GM19240 (cell line): ENCODE measurements at regions not wholly inside any gene's neighbourhood (a gene's known extent, or its start where the extent isn't known, plus 50 kb on each side); places are given as distances from the start of the nearest gene placed in this dataset.

ENCODE experiments used
- DNase-seq: peaks from one replicate; pipeline ENCODE4 v3.0.0; 2011; ENCODE audit warnings: low spot score; ENCODE audit not compliant: insufficient read length

DNA sequence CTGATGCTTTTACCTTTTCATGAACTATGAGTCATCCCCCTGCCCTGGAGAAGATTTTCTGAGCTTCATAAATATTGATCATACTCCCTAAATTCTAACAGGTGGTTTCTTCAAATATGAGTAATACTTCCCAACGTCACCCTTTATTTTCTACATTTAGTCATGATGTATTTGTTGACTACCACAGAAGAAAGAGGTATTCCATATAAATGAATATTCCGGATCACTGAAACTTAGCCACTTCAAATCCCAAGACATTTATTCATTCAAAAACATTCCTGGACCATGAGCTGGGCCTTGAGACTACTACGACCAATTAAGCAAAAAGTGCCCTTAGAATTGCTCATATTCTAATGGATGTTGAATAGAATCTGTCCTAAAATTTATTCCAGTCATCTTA lies 395.8 kb upstream of the NPVF start:
- no peak for DNase-seq

DNA sequence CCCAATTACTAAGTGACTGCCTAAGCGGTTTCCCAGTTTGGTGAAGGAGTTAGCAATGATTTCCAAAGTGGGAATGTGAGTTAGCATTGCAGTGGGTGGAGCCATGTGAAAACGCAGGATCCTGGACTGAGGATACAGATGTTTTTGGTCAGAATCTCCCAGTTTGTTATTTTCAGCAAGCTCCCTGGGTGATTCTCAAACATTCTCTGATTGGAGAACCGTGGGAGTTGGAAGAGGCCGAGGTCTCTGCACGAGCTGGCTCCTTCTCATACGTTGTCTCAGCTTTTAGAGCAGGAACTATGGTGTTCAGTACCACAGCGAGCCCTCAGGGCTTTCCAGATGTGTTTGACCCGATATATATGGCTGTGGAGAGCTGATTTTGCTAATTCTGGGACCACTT lies 396.5 kb upstream of the NPVF start:
- no peak for DNase-seq

DNA sequence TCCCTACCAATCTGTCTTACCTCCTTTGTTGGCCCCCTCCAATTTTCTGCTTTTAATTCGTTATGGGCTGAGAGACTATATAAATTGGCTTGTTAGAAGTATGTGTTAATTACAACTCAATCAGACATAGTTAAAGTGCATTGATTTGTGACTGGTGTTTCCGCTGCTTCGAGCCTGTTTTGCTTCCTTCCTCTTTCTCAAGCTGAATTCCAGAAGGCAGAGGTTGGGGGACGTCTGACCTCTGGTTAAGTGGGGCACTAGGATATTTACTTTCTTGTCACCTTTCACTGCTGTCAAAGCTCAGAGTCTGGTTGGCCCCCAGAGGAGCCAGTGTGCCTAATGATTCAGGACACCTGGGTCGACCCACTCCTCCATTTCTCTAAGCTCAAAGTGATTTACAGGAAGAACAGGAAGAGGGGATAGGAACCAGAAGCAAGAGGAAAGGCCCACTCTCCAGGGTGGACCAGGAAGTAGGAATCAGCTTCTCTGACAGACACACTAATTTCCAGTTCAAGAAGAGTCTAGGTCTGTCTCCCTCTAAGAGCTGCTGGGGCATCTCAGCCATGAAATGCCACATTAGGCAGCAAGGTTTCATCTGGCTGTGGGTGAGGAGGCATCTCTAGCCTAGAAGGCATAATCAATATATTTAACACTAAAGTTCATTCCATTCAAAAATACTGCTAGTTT lies 397.2 kb upstream of the NPVF start:
- no peak for DNase-seq

DNA sequence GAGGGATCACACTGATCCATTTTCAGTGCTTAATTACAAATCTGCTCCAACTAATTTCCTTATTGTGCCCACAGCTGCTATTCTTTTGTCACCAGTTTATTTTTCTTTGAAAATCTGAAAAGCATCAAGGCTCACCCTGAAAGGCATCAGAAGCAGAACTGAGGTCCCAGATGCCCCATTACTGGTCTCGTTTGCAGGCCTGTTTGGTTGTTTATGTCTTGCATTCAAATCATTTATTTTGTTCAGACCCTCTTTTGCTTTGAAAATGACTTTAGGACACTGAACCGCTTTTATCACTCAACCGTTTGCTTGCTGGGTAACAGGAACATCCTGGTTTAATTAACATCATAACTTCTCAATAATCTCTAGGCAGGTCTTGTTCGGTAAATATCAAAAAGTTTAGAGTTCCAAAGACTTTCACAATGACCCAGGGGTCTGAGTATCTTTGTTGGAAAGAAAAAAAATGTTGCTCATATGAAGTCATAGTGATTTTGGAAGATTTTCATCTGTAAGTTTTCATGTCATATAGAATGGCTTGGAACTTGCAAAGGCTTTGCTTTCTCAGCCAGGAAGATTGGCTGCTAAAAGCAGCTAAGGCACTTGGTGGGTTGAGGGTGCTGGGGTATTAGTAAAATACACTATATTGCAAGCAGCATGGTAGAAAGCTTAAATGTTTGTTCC lies 398.3 kb upstream of the NPVF start:
- no peak for DNase-seq

DNA sequence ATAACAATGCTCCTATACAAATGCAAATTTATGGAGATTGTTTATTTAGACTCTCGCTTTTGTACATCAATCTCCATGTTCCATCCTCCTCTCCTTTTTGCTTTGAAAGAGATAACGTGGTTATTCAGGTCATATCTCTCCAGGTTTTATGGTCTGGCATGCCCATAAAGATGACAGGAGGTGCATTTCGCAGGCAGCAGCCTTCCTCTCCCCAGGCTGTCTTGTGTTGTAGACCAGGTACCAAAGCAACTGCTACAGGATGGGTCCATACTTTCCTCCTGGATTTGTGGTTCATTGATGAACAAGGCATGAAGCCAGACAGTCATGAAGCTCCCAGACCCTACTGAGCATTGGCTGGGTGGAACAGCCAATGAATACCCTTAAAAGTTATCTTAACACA lies 400.2 kb upstream of the NPVF start:
- no peak for DNase-seq

DNA sequence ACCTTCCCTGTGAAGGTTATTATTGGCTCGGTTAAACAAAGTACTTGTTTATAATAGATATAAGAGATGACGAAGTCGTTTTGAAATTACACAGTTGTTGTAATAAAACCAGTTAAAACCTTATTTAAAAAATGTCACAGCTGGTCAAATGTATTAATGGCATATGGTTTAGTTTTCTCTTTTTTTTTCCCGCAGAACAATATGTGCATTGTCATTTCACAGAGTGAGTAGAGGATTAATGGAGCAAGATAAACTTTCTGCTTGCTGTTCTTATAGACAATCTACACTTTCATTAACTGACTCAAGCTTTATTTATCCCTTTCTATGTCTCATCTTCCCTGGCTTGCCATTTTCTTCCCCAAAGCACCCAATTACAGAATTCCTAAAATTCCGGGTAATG lies 404.3 kb upstream of the NPVF start:
- DNase-seq, result no peak

DNA sequence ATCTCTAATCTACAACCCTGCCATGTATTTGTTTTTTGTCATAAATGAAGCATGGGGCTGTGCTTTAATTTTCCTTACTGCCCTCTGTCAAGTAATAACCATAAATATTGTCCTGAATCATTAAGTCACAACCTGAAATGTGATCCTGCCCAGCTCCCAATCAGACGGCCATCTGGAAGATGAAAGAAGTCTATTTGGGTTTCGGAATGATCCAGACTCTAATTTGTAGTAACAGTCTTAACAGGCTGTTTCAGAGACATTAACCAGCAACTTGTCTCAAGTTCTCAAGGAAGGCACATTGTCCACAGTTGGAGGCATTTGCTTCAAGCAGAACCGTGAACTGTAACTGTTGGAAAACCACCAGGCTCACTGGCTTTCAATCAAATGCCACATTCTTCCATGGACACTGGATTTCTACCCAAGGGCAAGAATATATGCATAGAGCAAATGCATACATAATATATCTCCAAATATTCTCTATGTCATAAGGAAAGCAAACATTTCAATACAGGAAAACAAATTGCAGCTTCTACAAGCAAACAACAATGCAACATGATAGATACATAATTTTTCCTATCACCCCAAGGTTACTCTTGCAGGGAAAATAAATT lies 405.2 kb upstream of the NPVF start:
- DNase-seq, result no peak

DNA sequence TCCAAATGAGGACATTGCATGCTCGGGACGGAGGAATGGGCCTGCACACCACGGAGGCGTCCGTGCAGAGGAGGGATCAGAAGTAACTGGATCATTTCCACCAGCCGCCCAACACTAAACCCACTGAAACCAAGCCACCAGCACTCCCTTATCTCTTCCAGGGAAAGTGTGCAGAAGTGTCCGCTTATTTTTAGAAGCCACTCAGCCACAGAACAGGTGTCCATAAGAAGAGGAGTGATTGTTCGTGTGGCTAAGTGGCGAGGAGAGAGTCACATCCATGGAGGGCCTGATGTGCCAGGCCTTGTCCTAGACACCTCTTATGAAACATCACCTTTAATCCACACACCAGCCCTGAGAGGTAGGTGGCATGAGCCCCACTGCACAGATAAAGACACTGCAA lies 407.9 kb upstream of the NPVF start:
- DNase-seq, result no peak

DNA sequence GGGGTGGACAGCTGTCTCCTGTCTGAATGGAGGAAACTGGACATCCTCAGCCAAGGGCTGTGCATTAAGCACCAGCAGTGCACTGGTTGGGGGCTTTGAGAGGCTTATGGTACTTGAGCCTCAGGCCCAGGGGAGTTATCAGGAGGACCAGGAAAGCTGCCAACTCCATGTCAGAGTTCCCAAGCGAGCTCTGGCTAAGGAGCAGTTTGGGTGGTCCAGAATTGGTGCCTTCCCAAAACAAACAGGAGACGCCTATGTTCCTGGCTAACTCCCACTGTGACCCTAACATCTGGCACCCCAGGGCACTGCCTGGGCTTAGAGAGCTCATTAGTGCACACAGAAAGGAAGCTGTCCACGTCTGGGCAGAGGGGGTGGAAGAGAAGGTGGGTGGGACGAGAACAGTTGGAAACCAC lies 408.6 kb upstream of the NPVF start:
- no peak for DNase-seq

DNA sequence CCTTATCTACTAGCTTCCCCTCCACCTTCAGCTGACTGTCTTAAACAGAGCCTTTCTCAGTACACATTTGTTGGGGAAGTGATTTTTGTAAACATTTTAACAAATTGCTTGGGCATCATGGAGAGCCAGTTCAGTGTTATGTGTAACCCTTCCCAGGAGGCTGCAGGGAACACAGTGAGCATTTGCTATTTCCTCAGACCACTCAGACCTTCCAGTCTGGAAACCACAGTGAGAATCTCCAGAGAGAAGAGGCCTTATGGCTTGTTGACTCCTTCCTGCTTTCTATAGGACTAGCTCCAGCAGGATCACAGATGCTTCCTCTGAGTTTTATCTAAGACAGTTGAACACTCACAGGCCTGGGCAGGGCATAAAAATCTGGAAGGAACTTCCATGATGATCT lies 409.8 kb upstream of the NPVF start:
- no peak for DNase-seq

DNA sequence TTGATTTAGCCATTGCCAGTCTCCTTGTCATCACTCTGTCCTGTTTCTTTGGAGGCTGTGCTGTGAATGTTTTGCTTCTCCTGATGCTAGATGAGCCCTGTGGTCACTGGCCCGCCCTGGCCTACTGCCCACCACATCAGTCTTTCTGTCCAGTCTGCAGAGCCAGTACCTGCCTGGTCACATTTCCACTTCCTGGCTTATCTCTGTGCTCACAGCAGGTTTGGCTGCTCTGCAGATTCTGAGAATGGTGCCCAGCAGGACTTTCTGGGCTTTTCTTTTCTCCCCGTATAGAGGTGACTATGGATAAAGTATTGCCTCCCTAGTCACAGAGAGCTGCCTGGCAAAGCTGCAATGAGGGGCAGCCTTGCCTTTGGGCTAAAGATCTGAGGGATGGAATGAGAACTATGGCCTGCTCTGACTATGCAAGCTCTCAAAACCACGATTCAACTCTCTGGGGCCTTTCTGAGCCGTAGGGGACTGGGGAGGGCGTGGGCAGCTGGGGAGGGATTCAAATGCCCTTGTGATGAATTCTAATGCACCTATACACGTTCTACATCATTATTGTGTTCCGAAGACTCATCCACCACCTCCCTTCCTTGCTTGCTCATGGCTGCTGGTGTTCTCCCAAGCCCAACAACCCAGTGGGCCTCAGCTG lies 410.4 kb upstream of the NPVF start:
- DNase-seq, result no peak

DNA sequence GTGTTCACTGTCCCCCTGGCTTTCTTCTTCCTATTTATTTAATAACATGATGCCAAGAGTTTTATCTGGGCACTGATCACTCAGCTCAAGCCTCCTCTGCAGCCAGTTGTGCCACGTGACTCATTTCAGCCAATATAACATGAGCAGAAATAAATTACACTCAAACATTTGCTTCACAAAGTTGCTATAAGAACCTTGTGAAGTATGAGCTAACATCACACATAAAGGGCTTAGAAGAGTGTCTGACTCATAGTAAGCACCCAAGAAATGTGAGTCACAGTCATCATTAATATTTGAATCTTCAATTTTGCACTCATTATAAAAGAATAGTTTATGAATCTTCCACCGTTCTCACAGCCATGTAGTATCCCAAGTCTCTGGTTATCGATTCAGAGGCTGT lies 414.6 kb upstream of the NPVF start:
- DNase-seq, result no peak

DNA sequence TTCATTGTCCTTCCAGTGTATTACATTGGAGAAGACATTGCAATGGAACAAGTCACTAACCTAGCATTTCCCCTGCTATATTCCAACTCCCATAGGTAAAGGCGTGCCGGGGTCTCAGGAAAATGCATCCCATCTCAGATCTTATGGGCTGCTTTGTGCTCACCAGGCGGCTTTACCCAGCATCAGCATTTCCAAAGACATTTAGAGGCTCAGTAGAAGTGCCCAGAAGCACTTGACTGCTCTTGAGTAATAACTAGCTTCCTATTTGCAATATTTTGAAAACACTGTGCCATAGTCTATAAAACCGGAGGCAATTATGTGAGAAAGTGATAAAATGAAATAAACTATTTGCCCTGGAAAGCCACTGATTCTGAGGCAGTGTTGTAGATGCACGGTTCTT lies 415.0 kb upstream of the NPVF start:
- no peak for DNase-seq

DNA sequence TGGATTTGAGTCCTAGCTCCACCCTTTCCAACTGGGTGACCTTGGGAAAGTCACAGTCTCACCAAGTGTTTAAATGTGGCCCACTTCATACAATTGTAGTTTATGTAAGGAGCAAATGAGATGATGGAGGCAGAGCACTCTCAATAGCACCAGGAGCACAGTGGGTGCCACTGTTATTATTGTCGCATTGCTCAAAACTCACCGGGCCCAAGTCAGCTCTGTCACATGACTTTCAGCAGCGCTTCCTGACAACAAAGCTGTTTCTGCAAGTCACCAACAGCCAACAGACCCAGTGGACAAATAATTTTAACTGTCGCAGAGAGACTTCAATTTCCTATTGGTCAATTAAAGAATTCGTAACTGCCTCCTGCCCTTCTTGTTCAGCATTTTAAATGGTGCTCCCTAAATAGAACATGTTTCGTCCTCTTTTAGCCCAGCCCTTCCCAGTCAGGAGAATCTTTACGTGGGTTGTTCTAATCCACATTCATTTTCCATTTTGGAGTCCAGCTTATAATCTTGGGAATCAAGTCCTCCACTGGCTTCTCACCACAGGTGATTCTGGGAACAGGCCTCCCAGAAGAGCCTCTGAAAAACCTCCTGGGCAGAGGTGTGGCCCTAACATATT lies 415.6 kb upstream of the NPVF start:
- no peak for DNase-seq

DNA sequence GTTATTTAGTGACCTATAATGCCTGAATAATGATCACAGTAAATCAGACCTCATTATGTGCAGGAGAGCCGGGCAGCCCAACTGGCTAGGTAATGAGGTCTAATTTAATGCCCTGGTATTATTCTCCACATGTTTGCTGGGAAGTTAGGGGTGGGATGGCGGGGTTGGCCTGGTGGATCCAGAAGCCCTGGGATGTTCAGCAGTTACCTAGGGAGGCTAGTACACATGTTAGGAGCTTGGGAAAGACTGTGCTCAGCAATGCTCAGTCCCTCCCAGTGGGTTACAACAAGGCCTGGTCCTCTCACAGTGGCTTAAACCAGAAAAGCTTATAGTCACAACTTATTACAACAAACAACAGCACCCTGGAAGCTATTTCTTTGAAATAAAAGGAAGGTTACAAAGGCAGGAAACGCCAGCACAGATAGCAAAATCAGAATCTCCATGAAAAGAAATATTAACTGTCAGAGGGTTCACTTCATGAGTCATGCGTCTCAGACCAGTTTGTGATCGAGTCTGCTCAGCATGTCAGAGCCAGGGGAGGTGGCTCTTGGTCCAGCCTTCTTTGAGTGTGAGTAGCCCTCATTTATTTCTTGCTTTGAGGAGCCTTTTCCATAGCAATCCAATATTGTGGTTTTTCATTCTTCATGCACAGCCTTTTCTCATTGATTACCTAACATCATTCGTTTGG lies 418.6 kb upstream of the NPVF start:
- no peak for DNase-seq

DNA sequence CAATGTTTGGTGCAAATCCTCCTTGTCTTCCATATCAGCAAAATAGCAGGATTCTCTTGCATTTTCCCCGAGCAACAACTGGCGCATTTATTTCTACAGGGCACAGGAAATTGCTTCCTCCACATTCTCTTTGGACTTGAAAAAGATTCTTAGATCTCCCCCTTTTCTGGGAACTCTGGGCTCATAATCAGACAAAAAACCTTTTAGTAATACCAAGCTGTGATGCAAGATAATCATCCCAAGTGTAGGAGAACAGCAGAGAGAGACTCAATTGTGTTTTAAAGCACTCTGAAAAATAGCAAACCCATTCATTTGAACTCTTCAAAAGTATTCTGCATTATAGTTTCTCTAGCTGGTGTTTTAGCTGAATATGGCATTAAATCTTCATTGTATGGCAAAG lies 419.6 kb upstream of the NPVF start:
- DNase-seq, result no peak

DNA sequence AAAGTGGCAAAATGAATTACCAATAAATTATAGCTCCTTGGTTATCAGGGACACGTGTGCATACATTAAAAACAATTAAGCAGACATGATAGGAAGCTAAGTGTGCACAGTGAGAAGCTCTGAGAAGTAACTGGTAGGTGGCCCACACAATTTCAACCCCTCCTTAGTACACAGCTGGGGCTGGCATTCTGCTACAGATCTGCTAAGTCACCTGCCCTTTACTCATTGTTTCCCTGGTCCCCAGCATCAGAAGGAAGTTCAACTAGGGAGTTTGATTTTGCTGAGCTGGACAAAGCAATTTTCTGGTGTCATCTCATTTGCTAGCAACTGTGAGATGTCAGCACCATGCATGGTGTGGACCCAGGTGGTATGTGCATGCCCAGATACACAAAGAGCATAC lies 424.1 kb upstream of the NPVF start:
- DNase-seq, result no peak

DNA sequence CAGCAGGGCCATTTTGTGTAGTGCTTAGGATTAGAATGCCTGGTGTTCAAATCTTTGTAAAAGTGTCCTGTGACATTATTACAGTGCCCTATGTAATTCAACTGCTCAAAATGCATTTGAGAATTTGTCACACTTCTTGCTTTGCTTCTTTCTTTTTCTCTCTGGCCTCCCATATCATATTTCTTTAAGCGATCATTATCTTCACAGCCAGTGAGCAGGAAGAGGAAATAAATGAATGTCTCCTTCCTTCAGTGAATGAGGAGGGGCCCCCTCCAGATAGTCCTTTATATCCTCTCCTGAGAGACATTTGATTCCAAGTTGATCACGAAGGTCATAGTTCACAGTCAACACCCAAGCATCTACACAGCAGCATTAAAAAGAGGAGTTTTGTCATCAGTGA lies 425.1 kb upstream of the NPVF start:
- DNase-seq, result no peak

DNA sequence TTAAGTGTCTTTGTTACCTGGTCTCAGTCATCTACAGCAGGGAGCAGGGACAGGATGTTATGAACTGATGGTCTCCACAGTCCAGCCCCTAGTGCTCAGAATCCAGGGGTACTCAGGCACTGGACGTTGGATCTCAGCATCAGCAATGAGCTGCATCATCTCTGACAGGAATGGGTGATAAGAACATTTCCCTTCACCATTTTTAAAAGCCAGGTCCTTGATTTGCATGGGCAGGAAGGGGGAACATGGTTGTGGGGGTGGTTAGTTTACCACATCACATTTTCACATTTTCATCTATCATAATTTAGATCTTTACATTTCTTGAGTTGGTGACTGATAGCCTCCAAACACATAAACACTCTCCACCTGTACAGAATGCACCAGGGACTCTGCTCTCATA lies 427.8 kb upstream of the NPVF start:
- no peak for DNase-seq

DNA sequence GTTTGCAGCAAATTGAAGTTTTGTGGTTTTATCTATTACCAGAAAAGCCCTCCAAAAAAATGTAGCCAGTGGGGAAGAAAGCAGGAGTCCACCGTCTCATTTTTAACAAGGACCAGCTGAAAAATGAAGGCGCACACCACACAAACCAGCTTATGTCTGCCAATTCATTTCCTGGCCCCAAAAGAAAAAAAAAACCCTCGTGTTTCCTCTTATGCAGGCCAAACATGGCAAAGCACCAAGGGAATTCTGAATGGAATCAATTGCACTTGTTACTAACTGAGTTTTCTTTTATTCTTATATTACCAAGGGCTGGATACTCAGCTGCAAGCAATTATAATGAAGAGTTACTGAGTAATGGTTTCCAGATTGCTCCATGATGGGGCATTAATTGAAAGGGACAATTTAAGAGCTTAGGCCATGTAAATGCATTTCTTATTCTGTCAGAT lies 428.3 kb upstream of the NPVF start:
- DNase-seq, result no peak

DNA sequence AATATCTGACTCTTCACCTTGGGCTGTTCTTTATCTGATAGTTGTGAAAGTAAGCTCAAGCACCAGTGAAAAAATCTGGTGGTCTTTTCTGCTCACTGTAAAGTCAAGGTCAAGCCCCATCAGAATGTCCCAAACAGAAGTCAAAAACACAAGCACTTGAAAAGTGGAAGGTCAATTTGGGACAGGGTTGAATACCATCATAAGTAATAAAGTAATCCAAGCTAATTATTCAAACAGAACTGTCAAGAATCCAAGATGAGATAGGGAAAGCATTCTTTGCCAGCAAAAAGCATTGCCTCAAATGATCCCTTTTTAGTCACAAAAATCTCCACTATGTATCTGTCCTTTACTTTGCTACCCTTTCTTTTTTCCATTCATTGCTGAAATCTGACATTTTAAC lies 430.1 kb upstream of the NPVF start:
- no peak for DNase-seq
